ENCODE measurements at regions not wholly inside any gene's neighbourhood (a gene's known extent, or its start where the extent isn't known, plus 50 kb on each side); places are given as distances from the start of the nearest gene placed in this dataset.

GRCh38 chr2:21277068-21278056 is 153.6 kb downstream of the TDRD15 start:
- no peak overlapping the region for H3K4me3 ChIP-seq (ENCODE audit: low read depth, low read length)
- no peak for DNase-seq (ENCODE audit: low read depth)
- TF ChIP-seq CTCF (IDR thresholded peaks at IDR 0.05; ENCODE audit: insufficient read depth, low read length) = no peak

- H3K4me3 ChIP-seq (ENCODE audit: low read depth, low read length) = no peak overlapping the region
- DNase-seq (ENCODE audit: low read depth) = no peak
- no peak for TF ChIP-seq CTCF (IDR thresholded peaks at IDR 0.05; ENCODE audit: insufficient read depth, low read length)
Measured at GRCh38 chr2:21279525-21279924, 155.8 kb downstream of the TDRD15 start.

- no peak for TF ChIP-seq CTCF (IDR thresholded peaks at IDR 0.05; ENCODE audit: insufficient read depth, low read length)
- no peak overlapping the region for H3K4me3 ChIP-seq (ENCODE audit: low read depth, low read length)
- no peak for DNase-seq (ENCODE audit: low read depth)
Measured at GRCh38 chr2:21280793-21281192, 157.0 kb downstream of the TDRD15 start.

- H3K4me3 ChIP-seq (ENCODE audit: low read depth, low read length) = no peak overlapping the region
- TF ChIP-seq CTCF (IDR thresholded peaks at IDR 0.05; ENCODE audit: insufficient read depth, low read length) = no peak
- no peak for DNase-seq (ENCODE audit: low read depth)
Measured at GRCh38 chr2:21281384-21281783, 157.6 kb downstream of the TDRD15 start.

- no peak overlapping the region for H3K4me3 ChIP-seq (ENCODE audit: low read depth, low read length)
- DNase-seq (ENCODE audit: low read depth) = no peak
- no peak for TF ChIP-seq CTCF (IDR thresholded peaks at IDR 0.05; ENCODE audit: insufficient read depth, low read length)
Measured at GRCh38 chr2:21281791-21282514, 158.2 kb downstream of the TDRD15 start.

GRCh38 chr2:21282515-21282898 is 158.7 kb downstream of the TDRD15 start:
- no peak overlapping the region for H3K4me3 ChIP-seq (ENCODE audit: low read depth, low read length)
- TF ChIP-seq CTCF (IDR thresholded peaks at IDR 0.05; ENCODE audit: insufficient read depth, low read length) = no peak
- DNase-seq (ENCODE audit: low read depth) = no peak

Measured in fibroblast of the aortic adventitia (primary cell).